Upper lobe of left lung (tissue), 4 donors: ENCODE measurements at regions not wholly inside any gene's neighbourhood (a gene's known extent, or its start where the extent isn't known, plus 50 kb on each side); places are given as distances from the start of the nearest gene placed in this dataset.

ENCODE experiments used
- CTCF ChIP-seq, 6 experiments: fragments of 450-650 bp in 4 of 6; fragments of 200-600 bp in 2 of 6; sonication (generic) in 2 of 6; IDR thresholded peaks; one replicate each; pipeline ENCODE4 v1.5.1; 2016 to 2019; ENCODE audit warnings: antibody characterized with exemption in 6 of 6
- POLR2A ChIP-seq, 4 donors: fragments of 450-650 bp; IDR thresholded peaks; one replicate each; pipeline ENCODE4 v1.5.1; 2016 to 2017; ENCODE audit warnings: antibody characterized with exemption in 4 of 4, mild to moderate bottlenecking in 2 of 4

DNA sequence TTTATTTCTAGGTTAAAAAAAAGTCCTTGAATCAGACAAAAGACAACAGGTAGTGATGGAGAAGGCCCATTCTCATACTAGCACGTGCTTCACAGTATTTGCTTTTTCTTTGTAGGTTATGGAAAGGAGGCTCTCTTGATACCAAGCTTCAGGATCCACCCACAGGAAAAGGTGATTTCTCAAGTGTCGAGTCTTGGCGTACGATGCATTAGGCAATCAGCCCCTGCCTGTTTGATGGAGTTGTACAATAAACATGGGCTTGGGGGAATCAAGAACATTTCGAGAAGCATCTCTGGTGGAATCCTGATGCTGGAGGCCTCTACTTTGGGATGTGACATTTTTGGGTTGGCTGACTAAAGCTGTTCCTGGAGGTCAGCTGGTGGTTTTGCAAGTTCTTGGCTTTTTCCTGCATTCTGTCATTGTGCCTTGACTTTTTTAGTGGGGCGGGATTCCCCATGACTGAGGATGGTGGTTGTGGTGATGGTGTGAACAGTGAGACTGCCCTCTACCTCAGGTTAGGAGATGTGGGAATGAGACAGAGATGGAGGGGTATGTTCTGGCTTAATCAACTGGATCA, 231.5 kb upstream of the SPRED2 start:
- no peak for TF ChIP-seq CTCF (IDR thresholded peaks at IDR 0.05)
- TF ChIP-seq POLR2A (IDR thresholded peaks at IDR 0.05), result no peak
